Activated naive CD4-positive, alpha-beta T cell treated with anti-CD3 and anti-CD28 coated beads, Interleukin-2, amount 50 U/mL, for 72 hours (primary cell): ENCODE measurements at regions not wholly inside any gene's neighbourhood (a gene's known extent, or its start where the extent isn't known, plus 50 kb on each side); places are given as distances from the start of the nearest gene placed in this dataset.
"Not testable (repeated sequence)": the region's sequence is repeated elsewhere in the genome, so short reads cannot be mapped to it uniquely, and the experiment has no call there.

Experiments
- ATAC-seq, 2 donors: fragments of 150-1000 bp; cut with Tn5 transposase; 2 replicates each; pipeline ENCODE4 v1.10.0; 2021; ENCODE audit warnings: mild to moderate bottlenecking in 2 of 2, moderate library complexity in 2 of 2
- DNase-seq, 2 donors: peaks; one replicate each; pipeline ENCODE4 v3.0.0; 2021 to 2022; ENCODE audit warnings: low spot score in 2 of 2
- H3K27ac Mint-ChIP-seq, 2 donors: one replicate each; pipeline ENCODE4 v1.8.0; 2022; ENCODE audit warnings: mild to moderate bottlenecking in 2 of 2, mixed read lengths in 2 of 2
- H3K36me3 Mint-ChIP-seq, 2 donors: one replicate each; pipeline ENCODE4 v1.8.0; 2022; ENCODE audit warnings: mixed read lengths in 2 of 2
- H3K9me3 Mint-ChIP-seq, 2 donors: one replicate each; pipeline ENCODE4 v1.8.0; 2022; ENCODE audit warnings: mixed read lengths in 2 of 2

GRCh38 chr2:153349603-153350002 lies 129.0 kb downstream of the RPRM start:
- peaks cover 9 to 14% of the 10 kb centered on the region in 2 donors for H3K9me3 Mint-ChIP-seq
- ATAC-seq (no peak), DNase-seq (no peak)
- no peaks in the 10 kb centered on the region for H3K36me3 Mint-ChIP-seq
- no peak overlapping the region for H3K27ac Mint-ChIP-seq

GRCh38 chr2:153347818-153348495 lies 130.6 kb downstream of the RPRM start:
- H3K27ac Mint-ChIP-seq: no peak overlapping the region
- H3K9me3 Mint-ChIP-seq: peaks cover 9 to 14% of the 10 kb centered on the region in 2 donors
- H3K36me3 Mint-ChIP-seq: no peaks in the 10 kb centered on the region
- DNase-seq: no peak
- no peak for ATAC-seq

GRCh38 chr2:153320879-153321278 lies 157.7 kb downstream of the RPRM start:
- Mint-ChIP-seq H3K27ac (no peak overlapping the region), H3K9me3 (peaks cover 11 to 12% of the 10 kb centered on the region in 2 donors), H3K36me3 (peaks cover 0 to 7% of the 10 kb centered on the region in 2 donors)
- ATAC-seq: no peak
- no peak for DNase-seq

- Mint-ChIP-seq H3K27ac (no peak overlapping the region), H3K36me3 (no peaks in the 10 kb centered on the region), H3K9me3 (peaks cover 0 to 3% of the 10 kb centered on the region in 2 donors)
- ATAC-seq: no peak
- DNase-seq: no peak
These were observed 167.1 kb downstream of the RPRM start for GRCh38 chr2:153311432-153311831.

- ATAC-seq (no peak), DNase-seq (no peak)
- Mint-ChIP-seq H3K36me3 (no peaks in the 10 kb centered on the region), H3K9me3 (no peaks in the 10 kb centered on the region), H3K27ac (no peak overlapping the region)
These were observed 170.1 kb downstream of the RPRM start for GRCh38 chr2:153308466-153308865.

GRCh38 chr2:153307223-153307622 lies 171.3 kb downstream of the RPRM start:
- DNase-seq (no peak), ATAC-seq (no peak)
- H3K27ac Mint-ChIP-seq: no peak overlapping the region
- H3K36me3 Mint-ChIP-seq: no peaks in the 10 kb centered on the region
- H3K9me3 Mint-ChIP-seq: no peaks in the 10 kb centered on the region

- H3K9me3 Mint-ChIP-seq: peaks cover 0 to 6% of the 10 kb centered on the region in 2 donors
- no peak overlapping the region for H3K27ac Mint-ChIP-seq
- no peak for ATAC-seq
- no peaks in the 10 kb centered on the region for H3K36me3 Mint-ChIP-seq
- DNase-seq: no peak
These were observed 178.8 kb downstream of the RPRM start for GRCh38 chr2:153299809-153300208.

- peaks cover 0 to 6% of the 10 kb centered on the region in 2 donors for H3K9me3 Mint-ChIP-seq
- no peak overlapping the region for H3K27ac Mint-ChIP-seq
- no peak for DNase-seq
- no peaks in the 10 kb centered on the region for H3K36me3 Mint-ChIP-seq
- no peak for ATAC-seq
These were observed 179.3 kb downstream of the RPRM start for GRCh38 chr2:153299217-153299616.

GRCh38 chr2:153294199-153294786 lies 184.3 kb downstream of the RPRM start:
- no peak for ATAC-seq
- no peak for DNase-seq
- Mint-ChIP-seq H3K9me3 (no peaks in the 10 kb centered on the region), H3K36me3 (no peaks in the 10 kb centered on the region), H3K27ac (no peak overlapping the region)

- no peak for ATAC-seq
- Mint-ChIP-seq H3K27ac (no peak overlapping the region), H3K36me3 (no peaks in the 10 kb centered on the region), H3K9me3 (no peaks in the 10 kb centered on the region)
- no peak for DNase-seq
These were observed 186.8 kb downstream of the RPRM start for GRCh38 chr2:153291718-153292117.

GRCh38 chr2:153287109-153287801 lies 191.3 kb downstream of the RPRM start:
- peaks cover 0 to 11% of the 10 kb centered on the region in 2 donors for H3K36me3 Mint-ChIP-seq
- peaks cover 0 to 13% of the 10 kb centered on the region in 2 donors for H3K9me3 Mint-ChIP-seq
- DNase-seq (peak in 1 of 2 donors; percentile 5), ATAC-seq (no peak)
- H3K27ac Mint-ChIP-seq: no peak overlapping the region

GRCh38 chr2:153268941-153269461 lies 209.6 kb downstream of the RPRM start:
- ATAC-seq (peak in 1 of 2 donors; percentile 47), DNase-seq (no peak)
- no peak overlapping the region for H3K27ac Mint-ChIP-seq
- H3K36me3 Mint-ChIP-seq: no peaks in the 10 kb centered on the region
- H3K9me3 Mint-ChIP-seq: peaks cover 16 to 18% of the 10 kb centered on the region in 2 donors

- peaks cover 0 to 24% of the 10 kb centered on the region in 2 donors for H3K36me3 Mint-ChIP-seq
- not testable (repeated sequence) for DNase-seq, ATAC-seq, H3K27ac Mint-ChIP-seq
- peaks cover 9 to 18% of the 10 kb centered on the region in 2 donors for H3K9me3 Mint-ChIP-seq
These were observed 221.7 kb downstream of the RPRM start for GRCh38 chr2:153256876-153257275.

- H3K36me3 Mint-ChIP-seq, H3K27ac Mint-ChIP-seq, ATAC-seq, DNase-seq: not testable (repeated sequence)
- H3K9me3 Mint-ChIP-seq: peaks cover 14 to 20% of the 10 kb centered on the region in 2 donors
These were observed 231.9 kb downstream of the RPRM start for GRCh38 chr2:153246636-153247035.

- no peaks in the 10 kb centered on the region for H3K36me3 Mint-ChIP-seq
- H3K9me3 Mint-ChIP-seq: peaks cover 6 to 14% of the 10 kb centered on the region in 2 donors
- peak overlapping the region in 1 of 2 donors; percentile 38 for H3K27ac Mint-ChIP-seq
- DNase-seq (no peak), ATAC-seq (peak; percentile 84 to 94)
These were observed 243.0 kb downstream of the RPRM start for GRCh38 chr2:153235516-153235915.

GRCh38 chr2:153232464-153232863 lies 246.1 kb downstream of the RPRM start:
- Mint-ChIP-seq H3K27ac (no peak overlapping the region), H3K9me3 (peaks cover 6 to 9% of the 10 kb centered on the region in 2 donors), H3K36me3 (no peaks in the 10 kb centered on the region)
- DNase-seq: no peak
- peak; percentile 29 to 33 for ATAC-seq

- Mint-ChIP-seq H3K27ac (no peak overlapping the region), H3K36me3 (peaks cover 0 to 6% of the 10 kb centered on the region in 2 donors), H3K9me3 (peaks cover 14 to 16% of the 10 kb centered on the region in 2 donors)
- ATAC-seq (no peak), DNase-seq (no peak)
These were observed 247.6 kb downstream of the RPRM start for GRCh38 chr2:153230977-153231376.
